Glomerular visceral epithelial cell (primary cell): ENCODE measurements at regions not wholly inside any gene's neighbourhood (a gene's known extent, or its start where the extent isn't known, plus 50 kb on each side); places are given as distances from the start of the nearest gene placed in this dataset.
A peak's percentile ranks its signal among the peaks of the same experiment; 100 is the strongest.

Experiments used
- DNase-seq: peaks from one replicate; pipeline ENCODE4 v3.0.0-alpha.2; 2016; ENCODE audit errors: extremely low spot score

GRCh38 chr18:42185486-42185885 is 230.5 kb downstream of the PIK3C3 start:
- DNase-seq, result no peak

DNA sequence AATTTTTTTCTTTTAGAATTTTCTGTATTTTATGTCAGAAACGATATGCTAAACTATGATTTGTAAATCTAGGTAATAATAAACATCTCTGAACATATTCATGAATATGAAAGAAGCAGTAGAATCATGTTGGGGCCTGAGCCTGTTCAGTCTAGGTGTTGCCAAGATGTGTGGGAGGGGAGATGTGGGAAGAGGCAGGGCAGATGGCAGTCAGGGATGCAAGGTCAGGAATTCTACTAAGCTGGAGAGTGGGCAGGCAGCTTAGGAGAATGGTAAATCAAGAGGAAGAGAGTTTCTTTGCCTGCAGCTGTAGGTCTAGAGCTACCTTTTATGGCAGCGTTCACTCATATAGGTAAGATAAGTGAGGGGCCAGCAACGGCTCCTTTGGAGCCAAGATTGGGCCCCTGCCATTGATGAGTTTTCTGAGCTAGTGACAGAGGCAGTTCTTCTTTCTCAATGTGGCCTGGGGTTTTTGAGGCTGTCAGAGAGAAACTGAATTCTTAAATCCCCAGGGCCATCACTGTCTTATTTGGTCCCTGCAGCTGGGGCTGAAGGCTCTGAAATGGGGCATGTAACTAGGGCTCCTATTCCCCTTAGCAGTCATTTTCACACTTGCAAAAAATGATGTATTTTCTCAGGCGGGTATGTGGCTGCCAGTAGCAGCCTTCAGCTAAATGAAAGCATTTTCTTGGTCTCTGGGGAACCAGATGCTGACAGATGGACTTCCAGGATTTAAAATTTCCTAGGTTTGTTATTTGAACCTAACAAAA is 232.8 kb downstream of the PIK3C3 start:
- no peak for DNase-seq

DNA sequence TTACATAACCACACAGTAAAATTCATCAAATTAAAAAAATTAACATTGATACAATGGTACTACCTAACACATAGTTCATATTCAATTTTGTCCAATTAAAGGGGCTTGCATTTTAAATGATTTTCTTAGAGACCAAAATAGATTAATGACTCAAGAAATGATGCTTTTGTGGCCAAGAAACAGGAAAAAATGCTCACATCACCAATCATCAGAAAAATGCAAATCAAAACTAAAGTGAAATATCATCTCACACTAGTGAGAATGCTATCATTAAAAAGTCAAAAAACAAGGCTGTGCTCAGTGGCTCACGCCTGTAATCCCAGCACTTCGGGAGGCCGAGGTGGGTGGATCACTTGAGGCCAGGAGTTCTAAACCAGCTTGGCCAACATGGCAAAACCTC is 235.6 kb downstream of the PIK3C3 start:
- no peak for DNase-seq

GRCh38 chr18:42192251-42193248 is 237.5 kb downstream of the PIK3C3 start:
- peak; percentile 70 for DNase-seq

GRCh38 chr18:42196651-42197050 is 241.6 kb downstream of the PIK3C3 start:
- no peak for DNase-seq

GRCh38 chr18:42201137-42201536 is 246.1 kb downstream of the PIK3C3 start:
- no peak for DNase-seq

DNA sequence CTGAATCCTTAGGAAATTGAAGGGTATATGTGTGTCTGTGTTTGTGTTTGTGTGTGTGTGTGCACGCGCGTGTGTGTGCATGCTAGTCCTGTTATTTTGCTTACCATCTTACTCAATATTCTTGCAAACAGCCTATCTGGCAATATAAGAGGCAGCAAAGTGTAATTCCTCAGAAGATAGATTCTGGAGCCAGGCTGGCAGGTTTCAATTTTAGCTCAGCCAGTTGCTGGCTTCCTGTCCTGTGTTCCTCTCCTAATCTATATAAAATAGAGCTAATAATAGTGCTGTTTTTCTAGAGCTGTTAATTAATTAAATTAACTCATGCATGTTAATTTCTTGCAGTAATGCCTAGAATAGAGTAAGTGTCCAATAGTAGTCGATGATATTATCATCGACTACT is 256.2 kb downstream of the PIK3C3 start:
- DNase-seq, result no peak

DNA sequence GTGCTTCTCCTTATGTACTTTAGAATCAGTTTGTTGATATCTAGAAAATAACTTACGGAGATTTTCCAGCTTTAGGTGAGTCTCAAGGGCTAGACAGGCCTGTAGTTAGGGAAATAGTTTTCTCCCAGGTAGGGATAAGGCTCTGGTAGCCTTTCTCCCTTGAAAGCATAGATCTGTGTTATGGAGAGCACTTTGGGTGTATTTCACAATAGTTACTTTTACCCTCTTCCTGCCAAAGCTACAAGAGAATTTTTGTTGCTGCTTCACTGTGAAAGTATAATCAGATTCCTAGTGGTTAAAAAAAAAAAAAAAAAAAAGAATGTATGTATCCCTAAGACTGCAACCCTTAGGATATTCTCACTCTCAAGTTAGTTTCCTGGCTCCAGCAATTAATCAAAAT is 267.5 kb downstream of the PIK3C3 start:
- DNase-seq, result no peak

- no peak for DNase-seq
Observed at GRCh38 chr18:42228581-42228980, 273.5 kb downstream of the PIK3C3 start.

- no peak for DNase-seq
Observed at GRCh38 chr18:42229211-42230210, 274.5 kb downstream of the PIK3C3 start.

- DNase-seq, result no peak
Observed at GRCh38 chr18:42230636-42231035, 275.6 kb downstream of the PIK3C3 start.

- no peak for DNase-seq
Observed at GRCh38 chr18:42231284-42231683, 276.2 kb downstream of the PIK3C3 start.

GRCh38 chr18:42231796-42232195 is 276.8 kb downstream of the PIK3C3 start:
- DNase-seq, result no peak

GRCh38 chr18:42233908-42234307 is 278.9 kb downstream of the PIK3C3 start:
- no peak for DNase-seq

GRCh38 chr18:42242758-42243157 is 287.7 kb downstream of the PIK3C3 start:
- no peak for DNase-seq

DNA sequence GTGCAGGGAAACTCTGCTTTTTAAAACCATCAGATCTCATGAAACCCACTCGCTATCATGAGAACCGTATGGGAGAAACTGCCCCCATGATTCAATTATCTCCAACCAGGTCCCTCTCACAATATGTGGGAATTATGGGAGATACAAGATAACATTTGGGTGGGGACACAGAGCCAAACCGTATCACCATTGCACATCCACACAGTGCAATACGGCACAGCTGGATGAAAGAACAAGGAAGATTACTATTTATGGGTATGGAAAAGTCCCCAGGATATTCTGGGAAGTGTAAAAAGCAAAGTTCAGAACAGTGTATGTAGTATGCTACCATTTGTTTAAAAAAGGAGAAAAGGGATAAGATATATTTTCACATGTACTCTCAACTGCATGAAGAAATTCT is 290.1 kb downstream of the PIK3C3 start:
- DNase-seq, result no peak

GRCh38 chr18:42255908-42256765 is 301.1 kb downstream of the PIK3C3 start:
- no peak for DNase-seq

DNA sequence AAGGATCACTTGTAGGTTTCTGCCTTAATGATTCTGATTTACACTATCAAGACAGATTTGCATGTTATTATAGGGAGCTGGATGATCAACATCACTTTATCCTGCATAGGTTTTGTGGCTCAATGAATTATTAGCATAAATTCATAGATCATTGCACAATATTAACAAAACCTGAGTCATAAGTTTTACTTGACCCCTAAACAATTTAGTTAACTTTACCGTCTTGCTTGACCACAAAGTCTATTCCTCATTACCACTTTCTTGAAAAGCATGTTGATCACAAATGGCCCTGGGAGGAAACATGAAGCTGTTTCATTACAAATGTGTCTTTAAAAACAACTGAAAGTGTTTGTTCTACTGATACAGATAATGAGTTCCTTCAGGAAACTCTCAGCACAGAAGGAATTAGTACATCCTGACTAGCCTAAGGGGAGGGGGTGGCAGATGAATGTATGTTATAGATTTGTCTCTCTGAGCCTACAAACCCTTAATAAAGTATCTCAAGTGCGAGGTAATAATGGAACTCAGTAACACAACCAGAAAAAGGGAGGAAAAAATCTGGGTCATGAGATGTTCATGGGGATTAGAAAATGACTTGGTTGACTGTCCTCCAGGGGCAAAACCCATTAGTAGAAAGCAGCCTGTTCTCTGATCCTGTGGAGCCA is 303.4 kb downstream of the PIK3C3 start:
- DNase-seq, result no peak

GRCh38 chr18:42261731-42262130 is 306.7 kb downstream of the PIK3C3 start:
- DNase-seq, result no peak

DNA sequence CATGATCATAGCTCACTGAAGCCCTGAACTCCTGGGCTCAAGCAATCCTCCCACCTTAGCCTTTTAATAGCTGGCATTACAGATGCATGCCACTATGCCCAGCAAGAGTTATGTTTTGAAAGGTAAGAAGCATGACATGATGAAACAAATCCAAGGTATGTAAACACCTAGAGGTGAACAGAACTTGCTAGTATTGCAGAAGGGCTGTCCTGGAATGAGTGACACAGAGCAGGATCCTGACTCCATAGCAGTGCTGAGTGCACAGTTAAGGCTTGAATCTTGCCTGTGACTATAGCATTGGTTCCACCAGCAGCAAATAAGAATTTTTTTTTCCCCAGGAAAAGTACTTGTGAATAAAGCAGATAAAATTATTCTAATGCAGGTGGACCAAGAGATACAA is 309.5 kb downstream of the PIK3C3 start:
- DNase-seq, result no peak
